Spleen (tissue), 7 donors: ENCODE measurements at regions not wholly inside any gene's neighbourhood (a gene's known extent, or its start where the extent isn't known, plus 50 kb on each side); places are given as distances from the start of the nearest gene placed in this dataset.

Experiments used
- POLR2A ChIP-seq, 3 donors: fragments of 450-650 bp; IDR thresholded peaks; one replicate each; pipeline ENCODE4 v1.5.1; 2017; ENCODE audit warnings: antibody characterized with exemption in 3 of 3, mild to moderate bottlenecking in 1 of 3
- TF ChIP-seq, protein P1 (sequence below), 11 experiments: fragments of 200-600 bp in 7 of 11; fragments of 450-650 bp in 4 of 11; sonication (generic) in 4 of 11; IDR thresholded peaks in 8 of 11; conservative IDR thresholded peaks in 3 of 11; 1 replicate in 7 of 11; 2 replicates in 4 of 11; pipeline versions ENCODE4 v1.4.0 to v1.8.0; 2016 to 2021; ENCODE audit warnings: antibody characterized with exemption in 11 of 11, inconsistent platforms in 4 of 11, mild to moderate bottlenecking in 1 of 11
- donor health status: DM: no; HTN: no; CAD: no; lungs with moderate emphysema.
- donor health status: DM: no; HTN: no; CAD: no.
- donor health status: DM: no; HTN: no; CAD: no.

DNA sequence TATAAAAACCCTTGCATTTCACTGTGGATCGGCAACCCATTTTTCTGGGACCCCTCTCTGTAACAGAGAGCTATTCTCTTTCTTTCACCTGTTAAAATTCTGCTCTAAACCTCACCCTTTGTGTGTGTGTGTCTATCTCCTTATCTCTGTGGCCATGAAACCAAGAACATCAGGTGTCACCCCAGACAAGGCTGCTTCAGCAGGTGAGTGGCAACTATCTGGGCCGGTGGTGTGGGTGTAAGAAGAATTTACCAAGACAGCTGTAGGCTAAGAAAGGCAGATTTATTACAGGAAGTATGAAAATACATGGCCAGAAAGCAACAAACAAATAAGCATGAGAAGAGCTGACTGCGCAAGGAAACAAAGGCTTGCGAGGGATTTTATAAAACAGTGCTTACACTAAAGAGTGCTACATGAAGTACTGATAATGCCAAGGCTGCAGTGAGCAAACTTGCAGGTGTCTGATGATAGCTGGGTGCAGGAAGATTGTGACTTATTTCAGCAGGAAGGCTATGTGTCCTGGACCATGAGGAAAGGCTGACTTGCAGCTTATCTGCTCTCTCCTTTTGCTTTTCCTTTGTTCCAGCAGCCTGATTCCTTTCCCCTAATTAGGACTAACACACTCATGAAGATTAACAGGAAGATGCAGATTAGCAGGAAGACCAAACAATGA, 421.1 kb downstream of the PTH2R start:
- no peak for TF ChIP-seq POLR2A (IDR thresholded peaks at IDR 0.05)
- TF ChIP-seq, protein P1, sequence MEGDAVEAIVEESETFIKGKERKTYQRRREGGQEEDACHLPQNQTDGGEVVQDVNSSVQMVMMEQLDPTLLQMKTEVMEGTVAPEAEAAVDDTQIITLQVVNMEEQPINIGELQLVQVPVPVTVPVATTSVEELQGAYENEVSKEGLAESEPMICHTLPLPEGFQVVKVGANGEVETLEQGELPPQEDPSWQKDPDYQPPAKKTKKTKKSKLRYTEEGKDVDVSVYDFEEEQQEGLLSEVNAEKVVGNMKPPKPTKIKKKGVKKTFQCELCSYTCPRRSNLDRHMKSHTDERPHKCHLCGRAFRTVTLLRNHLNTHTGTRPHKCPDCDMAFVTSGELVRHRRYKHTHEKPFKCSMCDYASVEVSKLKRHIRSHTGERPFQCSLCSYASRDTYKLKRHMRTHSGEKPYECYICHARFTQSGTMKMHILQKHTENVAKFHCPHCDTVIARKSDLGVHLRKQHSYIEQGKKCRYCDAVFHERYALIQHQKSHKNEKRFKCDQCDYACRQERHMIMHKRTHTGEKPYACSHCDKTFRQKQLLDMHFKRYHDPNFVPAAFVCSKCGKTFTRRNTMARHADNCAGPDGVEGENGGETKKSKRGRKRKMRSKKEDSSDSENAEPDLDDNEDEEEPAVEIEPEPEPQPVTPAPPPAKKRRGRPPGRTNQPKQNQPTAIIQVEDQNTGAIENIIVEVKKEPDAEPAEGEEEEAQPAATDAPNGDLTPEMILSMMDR (IDR thresholded peaks at IDR 0.05 in 8 of 11, conservative IDR thresholded peaks at IDR 0.05 in 3 of 11): no peak
